ENCODE measurements at regions not wholly inside any gene's neighbourhood (a gene's known extent, or its start where the extent isn't known, plus 50 kb on each side); places are given as distances from the start of the nearest gene placed in this dataset.
A peak's percentile ranks its signal among the peaks of the same experiment; 100 is the strongest.

- no peak for TF ChIP-seq JUND (IDR thresholded peaks at IDR 0.05; ENCODE audit: low read depth)
- DNase-seq (ENCODE audit: low read depth in 1 of 2, low spot score in 1 of 2): no peak
- in situ Hi-C loops (cut with HindIII; ENCODE audit: low pct_unique_long_range_greater_than_20kb, low sequenced_read_pairs): no loop called here
Measured at GRCh38 chr10:106181501-106181900, 983.0 kb downstream of the SORCS1 start.

DNA sequence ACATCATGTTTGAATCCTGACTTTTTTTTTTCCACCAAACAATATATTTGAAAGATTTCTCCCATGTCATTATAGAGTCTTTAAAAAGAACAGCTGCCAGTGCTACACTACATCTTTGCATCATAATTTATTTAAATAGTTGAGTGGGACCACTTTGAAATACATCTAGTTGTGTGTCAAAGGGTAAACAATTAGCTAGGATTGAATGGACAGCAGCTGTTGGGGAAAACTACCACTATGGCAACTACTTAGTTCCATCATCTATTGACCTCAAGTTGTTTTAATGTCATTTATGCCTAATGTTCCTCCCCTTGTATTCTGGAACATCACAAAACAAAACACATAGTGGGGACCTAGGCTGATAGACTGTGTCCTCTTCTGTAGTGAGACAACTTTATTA is 985.1 kb downstream of the SORCS1 start:
- TF ChIP-seq JUND (IDR thresholded peaks at IDR 0.05; ENCODE audit: low read depth): no peak
- DNase-seq (ENCODE audit: low read depth in 1 of 2, low spot score in 1 of 2): no peak
- in situ Hi-C loops (cut with HindIII; ENCODE audit: low pct_unique_long_range_greater_than_20kb, low sequenced_read_pairs): no loop called here

DNA sequence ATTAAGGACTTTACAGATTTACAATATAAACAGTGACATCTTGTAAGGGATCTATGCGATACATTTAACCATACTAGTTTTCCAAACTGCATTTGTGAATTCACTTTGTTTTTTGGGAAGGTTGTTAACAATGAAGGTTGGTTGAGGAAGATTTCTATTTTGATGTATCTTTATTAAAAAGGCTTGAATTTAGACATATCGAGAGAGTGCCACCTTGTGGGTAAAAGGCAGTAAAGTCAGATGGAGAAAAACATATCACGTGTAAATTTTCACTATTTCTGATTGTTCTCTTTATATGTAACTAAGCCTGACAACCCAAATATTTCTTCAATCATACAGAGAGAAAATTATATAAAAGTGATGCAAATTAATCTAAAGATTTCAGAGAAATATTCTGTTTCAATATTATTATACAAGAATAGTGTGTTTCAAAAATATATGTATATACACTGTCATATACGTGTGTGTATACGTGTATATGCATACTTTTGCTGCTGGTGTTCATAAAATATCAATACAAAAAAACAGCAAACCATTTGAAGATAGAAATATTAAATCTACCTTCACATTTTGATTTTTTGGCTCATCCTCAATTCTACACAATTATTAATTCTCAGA is 988.6 kb downstream of the SORCS1 start:
- TF ChIP-seq JUND (IDR thresholded peaks at IDR 0.05; ENCODE audit: low read depth): no peak
- in situ Hi-C loops (cut with HindIII; ENCODE audit: low pct_unique_long_range_greater_than_20kb, low sequenced_read_pairs): no loop called here
- DNase-seq (ENCODE audit: low read depth in 1 of 2, low spot score in 1 of 2): peak in 1 of 2 experiments; percentile 15

DNA sequence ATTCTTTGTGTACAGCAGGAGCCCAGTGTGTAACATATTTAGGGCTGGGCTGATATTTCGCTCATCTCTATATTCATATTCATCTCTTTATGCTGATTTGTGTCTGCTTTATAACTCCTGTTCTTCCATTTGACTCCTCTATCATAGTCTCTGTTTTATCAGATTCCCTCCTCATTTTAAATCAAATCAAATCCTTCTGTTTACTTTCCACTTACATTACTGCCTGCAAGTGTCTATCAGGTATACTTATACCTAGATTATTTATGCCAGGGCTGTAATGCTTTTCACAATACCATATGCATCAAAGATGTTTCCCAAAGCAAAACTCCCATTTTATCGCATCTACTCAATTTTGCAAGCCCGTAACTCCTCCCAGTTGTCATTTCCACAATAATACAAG is 990.7 kb downstream of the SORCS1 start:
- in situ Hi-C loops (cut with HindIII; ENCODE audit: low pct_unique_long_range_greater_than_20kb, low sequenced_read_pairs): no loop called here
- DNase-seq (ENCODE audit: low read depth in 1 of 2, low spot score in 1 of 2): no peak
- TF ChIP-seq JUND (IDR thresholded peaks at IDR 0.05; ENCODE audit: low read depth): no peak

DNA sequence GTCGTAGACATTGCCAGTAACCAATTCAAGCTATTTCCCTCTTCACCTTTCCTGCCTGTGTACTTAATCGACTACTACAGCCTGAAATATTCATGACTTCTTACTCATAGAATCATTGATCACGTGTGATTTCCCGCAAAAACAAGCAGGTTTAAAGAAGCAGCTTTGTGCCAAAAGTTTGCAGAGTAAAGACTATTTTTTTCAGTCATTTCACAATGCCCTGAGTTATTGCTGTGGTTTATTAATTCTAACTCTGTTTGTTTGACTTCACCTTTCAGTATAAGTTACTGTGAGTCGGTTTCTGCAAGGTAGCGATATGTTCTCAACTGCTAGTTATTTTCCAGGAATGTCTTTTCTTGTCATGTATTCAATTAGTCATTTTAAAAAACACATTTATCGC is 995.3 kb downstream of the SORCS1 start:
- no peak for TF ChIP-seq JUND (IDR thresholded peaks at IDR 0.05; ENCODE audit: low read depth)
- no peak for DNase-seq (ENCODE audit: low read depth in 1 of 2, low spot score in 1 of 2)
- in situ Hi-C loops (cut with HindIII; ENCODE audit: low pct_unique_long_range_greater_than_20kb, low sequenced_read_pairs): no loop called here

DNA sequence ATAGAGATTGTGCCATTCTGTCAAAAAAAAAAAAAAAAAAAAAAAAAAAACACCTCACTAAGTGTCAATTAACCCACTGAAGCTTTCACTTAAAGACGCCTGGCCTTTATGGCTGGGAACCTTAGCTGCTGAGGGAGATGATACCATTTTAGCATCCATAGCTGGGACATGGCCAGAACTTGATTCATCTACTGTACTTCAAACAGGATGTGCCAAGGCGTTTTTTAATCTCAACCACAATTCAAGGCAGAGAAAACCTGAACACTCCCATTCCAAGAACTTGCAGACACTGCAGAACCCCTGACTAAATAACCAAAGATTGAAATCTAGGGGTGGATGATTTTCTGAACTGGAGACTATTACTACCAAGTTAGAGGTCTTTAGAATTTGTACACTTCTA is 996.6 kb downstream of the SORCS1 start:
- in situ Hi-C loops (cut with HindIII; ENCODE audit: low pct_unique_long_range_greater_than_20kb, low sequenced_read_pairs): no loop called here
- no peak for TF ChIP-seq JUND (IDR thresholded peaks at IDR 0.05; ENCODE audit: low read depth)
- DNase-seq (ENCODE audit: low read depth in 1 of 2, low spot score in 1 of 2): no peak

- in situ Hi-C loops (cut with HindIII; ENCODE audit: low pct_unique_long_range_greater_than_20kb, low sequenced_read_pairs): no loop called here
- no peak for DNase-seq (ENCODE audit: low read depth in 1 of 2, low spot score in 1 of 2)
- TF ChIP-seq JUND (IDR thresholded peaks at IDR 0.05; ENCODE audit: low read depth): no peak
Measured at GRCh38 chr10:106158241-106158640, 1006.3 kb downstream of the SORCS1 start.

- in situ Hi-C loops (cut with HindIII; ENCODE audit: low pct_unique_long_range_greater_than_20kb, low sequenced_read_pairs): no loop called here
- no peak for DNase-seq (ENCODE audit: low read depth in 1 of 2, low spot score in 1 of 2)
- TF ChIP-seq JUND (IDR thresholded peaks at IDR 0.05; ENCODE audit: low read depth): no peak
Measured at GRCh38 chr10:106147021-106147420, 1017.5 kb downstream of the SORCS1 start.

DNA sequence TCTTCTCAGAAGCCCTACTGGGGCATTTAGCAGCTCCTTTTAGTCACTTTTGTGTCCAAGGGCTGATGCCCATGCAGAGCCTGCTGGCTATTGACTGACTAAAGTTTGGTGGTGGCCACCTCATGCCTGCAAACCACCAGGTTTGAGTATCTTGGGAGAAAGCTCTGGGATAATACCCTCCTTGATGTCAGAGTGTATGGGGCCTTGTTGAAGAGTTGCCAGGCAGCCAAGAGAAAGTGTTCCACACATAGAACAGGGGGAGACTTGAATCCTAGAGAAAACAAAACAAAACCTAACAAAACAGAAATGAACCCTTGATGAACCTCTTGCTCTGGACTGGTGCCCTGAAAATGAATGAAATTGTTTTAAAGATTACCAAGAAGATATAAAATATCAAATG is 1024.6 kb downstream of the SORCS1 start:
- no peak for TF ChIP-seq JUND (IDR thresholded peaks at IDR 0.05; ENCODE audit: low read depth)
- DNase-seq (ENCODE audit: low read depth in 1 of 2, low spot score in 1 of 2): no peak
- in situ Hi-C loops (cut with HindIII; ENCODE audit: low pct_unique_long_range_greater_than_20kb, low sequenced_read_pairs): no loop called here

GRCh38 chr10:106136175-106136574 is 1028.3 kb downstream of the SORCS1 start:
- TF ChIP-seq JUND (IDR thresholded peaks at IDR 0.05; ENCODE audit: low read depth): no peak

DNA sequence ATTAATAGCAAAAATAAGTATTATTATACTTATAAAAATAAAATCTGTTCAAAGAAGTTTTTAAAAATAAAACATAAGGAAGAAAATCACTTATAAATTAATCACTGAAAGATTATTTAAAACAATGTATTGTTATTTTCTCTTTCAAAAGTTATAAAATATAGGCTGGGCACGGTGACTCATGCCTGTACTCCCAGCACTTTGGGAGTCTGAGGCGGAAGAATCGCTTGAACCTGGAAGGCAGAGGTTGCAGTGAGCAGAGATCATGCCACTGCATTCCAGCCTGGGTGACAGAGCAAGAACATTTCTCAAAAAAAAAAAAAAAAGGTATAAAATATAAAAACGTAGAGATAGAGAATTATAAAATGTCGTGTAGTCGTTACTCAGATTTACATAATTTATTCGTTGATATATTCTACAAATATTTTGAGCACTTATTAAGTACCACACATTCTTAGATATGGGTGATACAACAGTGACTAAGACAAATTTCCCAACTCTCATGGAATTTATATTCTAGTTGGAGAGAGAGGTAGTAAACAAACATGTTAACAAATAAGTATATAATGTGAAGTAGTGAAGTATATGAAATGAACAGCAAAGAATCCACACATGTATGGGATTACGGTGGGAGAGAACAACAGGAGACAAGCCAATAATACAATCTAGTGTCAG is 1030.0 kb downstream of the SORCS1 start:
- DNase-seq (ENCODE audit: low read depth in 1 of 2, low spot score in 1 of 2): no peak
- in situ Hi-C loops (cut with HindIII; ENCODE audit: low pct_unique_long_range_greater_than_20kb, low sequenced_read_pairs): no loop called here
- TF ChIP-seq JUND (IDR thresholded peaks at IDR 0.05; ENCODE audit: low read depth): no peak

More at GRCh38 chr10:106136175-106136574, 1028.3 kb downstream of the SORCS1 start:
- in situ Hi-C loops (cut with HindIII; ENCODE audit: low pct_unique_long_range_greater_than_20kb, low sequenced_read_pairs): no loop called here
- DNase-seq (ENCODE audit: low read depth in 1 of 2, low spot score in 1 of 2): no peak

GRCh38 chr10:106133451-106133850 is 1031.1 kb downstream of the SORCS1 start:
- in situ Hi-C loops (cut with HindIII; ENCODE audit: low pct_unique_long_range_greater_than_20kb, low sequenced_read_pairs): no loop called here
- DNase-seq (ENCODE audit: low read depth in 1 of 2, low spot score in 1 of 2): no peak
- no peak for TF ChIP-seq JUND (IDR thresholded peaks at IDR 0.05; ENCODE audit: low read depth)

DNA sequence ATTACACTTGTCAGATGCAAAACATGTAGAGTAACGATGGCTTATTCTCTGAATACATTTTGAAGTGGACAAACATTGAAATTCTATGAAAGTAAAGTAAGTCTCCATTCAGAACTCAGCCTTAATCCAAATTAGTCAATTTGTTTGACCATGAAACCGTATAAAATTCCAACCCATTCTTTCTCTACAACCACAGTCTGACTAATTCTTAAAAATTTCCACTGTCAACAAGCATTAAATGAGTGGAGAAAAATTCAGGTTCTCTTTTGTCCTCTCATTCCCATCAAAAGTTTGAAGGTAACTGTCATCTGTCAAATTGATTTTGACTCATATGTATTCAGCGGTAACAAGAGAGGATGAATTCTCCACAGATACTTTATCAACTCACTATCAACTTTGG is 1031.5 kb downstream of the SORCS1 start:
- no peak for DNase-seq (ENCODE audit: low read depth in 1 of 2, low spot score in 1 of 2)
- TF ChIP-seq JUND (IDR thresholded peaks at IDR 0.05; ENCODE audit: low read depth): no peak
- in situ Hi-C loops (cut with HindIII; ENCODE audit: low pct_unique_long_range_greater_than_20kb, low sequenced_read_pairs): no loop called here

Data from T47D (cell line).